ENCODE measurements at regions not wholly inside any gene's neighbourhood (a gene's known extent, or its start where the extent isn't known, plus 50 kb on each side); places are given as distances from the start of the nearest gene placed in this dataset.

DNA sequence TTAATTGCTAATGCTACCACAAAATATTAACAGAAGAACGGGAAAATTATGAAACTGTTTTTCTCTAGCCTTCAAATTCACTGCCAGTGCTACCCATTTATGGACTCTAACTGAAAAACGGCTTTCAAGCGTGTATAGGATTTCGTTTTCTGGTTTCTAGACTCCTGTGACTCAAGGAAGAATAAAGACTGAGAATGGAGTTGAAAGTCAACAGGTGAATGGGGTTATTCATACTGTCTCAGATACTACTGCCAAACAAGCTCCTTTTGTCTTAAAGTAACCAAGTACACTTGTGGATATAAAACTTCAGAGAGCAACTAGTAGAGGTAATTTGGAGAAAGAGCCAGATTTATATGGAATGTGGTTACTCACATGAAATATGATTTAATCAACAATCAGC lies 251.1 kb upstream of the ITM2A start:
- 65 to 88% methylated on average over 4 of the region's 4 CpGs for WGBS, 2 donors
- no peaks in the 10 kb centered on the region for H3K4me1 ChIP-seq
- H3K27ac ChIP-seq: no peak overlapping the region
- H3K9me3 ChIP-seq: no peaks in the 10 kb centered on the region
- H3K27me3 ChIP-seq: no peaks in the 10 kb centered on the region
- DNase-seq (no peak), ATAC-seq (ENCODE audit: low FRiP score in 2 of 2) (no peak)
- no peaks in the 10 kb centered on the region for H3K36me3 ChIP-seq
- TF ChIP-seq EP300 (IDR thresholded peaks at IDR 0.05): no peak
- TF ChIP-seq POLR2AphosphoS5 (IDR thresholded peaks at IDR 0.05): no peak
- TF ChIP-seq, protein P1, sequence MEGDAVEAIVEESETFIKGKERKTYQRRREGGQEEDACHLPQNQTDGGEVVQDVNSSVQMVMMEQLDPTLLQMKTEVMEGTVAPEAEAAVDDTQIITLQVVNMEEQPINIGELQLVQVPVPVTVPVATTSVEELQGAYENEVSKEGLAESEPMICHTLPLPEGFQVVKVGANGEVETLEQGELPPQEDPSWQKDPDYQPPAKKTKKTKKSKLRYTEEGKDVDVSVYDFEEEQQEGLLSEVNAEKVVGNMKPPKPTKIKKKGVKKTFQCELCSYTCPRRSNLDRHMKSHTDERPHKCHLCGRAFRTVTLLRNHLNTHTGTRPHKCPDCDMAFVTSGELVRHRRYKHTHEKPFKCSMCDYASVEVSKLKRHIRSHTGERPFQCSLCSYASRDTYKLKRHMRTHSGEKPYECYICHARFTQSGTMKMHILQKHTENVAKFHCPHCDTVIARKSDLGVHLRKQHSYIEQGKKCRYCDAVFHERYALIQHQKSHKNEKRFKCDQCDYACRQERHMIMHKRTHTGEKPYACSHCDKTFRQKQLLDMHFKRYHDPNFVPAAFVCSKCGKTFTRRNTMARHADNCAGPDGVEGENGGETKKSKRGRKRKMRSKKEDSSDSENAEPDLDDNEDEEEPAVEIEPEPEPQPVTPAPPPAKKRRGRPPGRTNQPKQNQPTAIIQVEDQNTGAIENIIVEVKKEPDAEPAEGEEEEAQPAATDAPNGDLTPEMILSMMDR (IDR thresholded peaks at IDR 0.05): no peak
- TF ChIP-seq POLR2A (IDR thresholded peaks at IDR 0.05): no peak
- H3K4me3 ChIP-seq: no peak overlapping the region

DNA sequence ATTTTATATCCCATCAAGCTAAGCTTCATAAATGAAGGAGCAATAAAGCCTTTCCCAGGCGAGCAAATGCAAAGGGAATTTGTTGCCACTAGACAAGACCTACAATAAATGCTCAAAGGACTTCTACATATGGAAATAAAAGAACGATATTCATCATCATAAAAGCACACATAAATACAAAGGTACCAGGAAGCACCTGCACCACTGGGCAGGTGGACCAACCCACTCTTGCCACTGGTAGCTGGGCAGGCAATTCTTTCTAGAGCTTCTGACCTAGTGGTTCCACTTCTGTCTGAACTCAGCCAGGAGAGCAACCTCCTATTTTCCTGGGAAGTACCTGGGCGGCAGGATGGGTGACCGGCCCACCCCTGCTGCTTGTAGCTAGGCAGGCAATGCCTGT lies 237.2 kb upstream of the ITM2A start:
- ATAC-seq (ENCODE audit: low FRiP score in 2 of 2) (no peak), DNase-seq (no peak)
- 69 to 93% methylated on average over 2 to 4 of the region's 4 CpGs for WGBS, 2 donors
- no peaks in the 10 kb centered on the region for H3K4me1 ChIP-seq
- H3K27ac ChIP-seq: no peak overlapping the region
- H3K27me3 ChIP-seq: no peaks in the 10 kb centered on the region
- H3K9me3 ChIP-seq: no peaks in the 10 kb centered on the region
- no peak overlapping the region for H3K4me3 ChIP-seq
- H3K36me3 ChIP-seq: no peaks in the 10 kb centered on the region
- TF ChIP-seq POLR2A (IDR thresholded peaks at IDR 0.05) (no peak), POLR2AphosphoS5 (IDR thresholded peaks at IDR 0.05) (no peak), EP300 (IDR thresholded peaks at IDR 0.05) (no peak)
- TF ChIP-seq, protein P1 (IDR thresholded peaks at IDR 0.05): no peak

DNA sequence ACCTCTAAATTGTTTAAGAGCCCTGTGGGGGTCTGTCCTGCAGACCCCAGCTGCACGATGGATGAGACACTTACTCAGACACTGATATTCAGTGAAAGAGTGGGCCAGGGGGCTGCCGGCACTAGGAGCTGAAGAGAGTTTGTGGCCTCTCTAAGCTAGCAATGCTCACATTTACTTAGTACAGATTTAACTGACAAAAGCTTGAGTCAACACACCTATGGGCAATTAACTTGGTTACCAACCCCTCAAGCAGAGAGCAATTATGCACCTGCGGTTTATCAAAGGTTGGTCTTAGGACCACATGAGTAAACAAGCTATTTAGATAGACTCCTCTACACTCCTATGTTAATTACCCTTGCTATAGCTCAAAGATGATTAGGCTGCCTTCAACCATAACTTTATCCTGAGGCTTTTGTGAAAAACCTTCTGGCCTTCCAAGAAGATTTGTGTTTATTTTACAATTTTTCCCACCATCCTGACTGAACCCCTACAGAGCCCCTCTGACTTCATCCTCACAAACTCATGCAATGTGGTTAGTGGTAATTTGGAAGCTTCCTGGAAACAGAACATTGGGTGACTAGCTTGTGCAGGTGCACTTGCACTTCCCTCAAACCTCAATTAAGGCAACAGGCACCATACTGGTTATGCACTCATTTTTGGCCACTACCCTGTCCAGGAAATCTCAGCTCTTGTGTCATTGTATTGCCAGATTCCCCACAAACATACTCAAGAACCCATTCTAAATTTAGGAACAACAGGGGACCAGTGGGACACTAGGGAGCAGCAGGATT lies 234.4 kb upstream of the ITM2A start:
- Histone ChIP-seq H3K4me3 (no peak overlapping the region), H3K36me3 (no peaks in the 10 kb centered on the region), H3K27me3 (no peaks in the 10 kb centered on the region), H3K27ac (no peak overlapping the region), H3K4me1 (no peaks in the 10 kb centered on the region), H3K9me3 (no peaks in the 10 kb centered on the region)
- TF ChIP-seq POLR2AphosphoS5 (IDR thresholded peaks at IDR 0.05): no peak
- no peak for TF ChIP-seq POLR2A (IDR thresholded peaks at IDR 0.05)
- no peak for TF ChIP-seq EP300 (IDR thresholded peaks at IDR 0.05)
- TF ChIP-seq, protein P1 (IDR thresholded peaks at IDR 0.05): no peak
- WGBS, 2 donors: 13 to 38% methylated on average over 1 to 3 of the region's 3 CpGs
- DNase-seq (no peak), ATAC-seq (ENCODE audit: low FRiP score in 2 of 2) (no peak)

DNA sequence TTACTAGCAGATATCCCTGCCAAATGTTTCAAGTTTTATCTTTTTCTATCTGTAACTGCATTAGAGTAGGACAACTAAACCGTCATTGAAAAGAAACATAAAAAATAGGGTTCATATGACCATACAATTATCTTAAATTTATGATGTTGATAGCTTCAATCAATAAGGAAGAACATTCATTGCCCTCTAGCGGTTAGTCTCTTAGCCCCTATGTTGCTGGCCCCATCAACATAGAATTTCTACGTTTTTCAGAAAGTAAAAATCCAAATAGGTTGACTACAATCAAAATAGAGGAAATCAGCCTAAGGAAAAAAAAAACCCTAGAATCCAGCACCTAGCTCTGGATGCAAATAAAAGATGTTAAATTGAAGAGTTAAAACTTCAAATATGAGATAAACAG lies 225.1 kb upstream of the ITM2A start:
- ATAC-seq (ENCODE audit: low FRiP score in 2 of 2) (no peak), DNase-seq (no peak)
- Histone ChIP-seq H3K9me3 (no peaks in the 10 kb centered on the region), H3K27me3 (no peaks in the 10 kb centered on the region), H3K4me1 (no peaks in the 10 kb centered on the region), H3K27ac (no peak overlapping the region), H3K4me3 (no peak overlapping the region), H3K36me3 (no peaks in the 10 kb centered on the region)
- TF ChIP-seq POLR2AphosphoS5 (IDR thresholded peaks at IDR 0.05) (no peak), POLR2A (IDR thresholded peaks at IDR 0.05) (no peak), EP300 (IDR thresholded peaks at IDR 0.05) (no peak)
- TF ChIP-seq, protein P1 (IDR thresholded peaks at IDR 0.05): no peak
- 16 to 17% methylated on average over 3 of the region's 3 CpGs for WGBS, 2 donors

DNA sequence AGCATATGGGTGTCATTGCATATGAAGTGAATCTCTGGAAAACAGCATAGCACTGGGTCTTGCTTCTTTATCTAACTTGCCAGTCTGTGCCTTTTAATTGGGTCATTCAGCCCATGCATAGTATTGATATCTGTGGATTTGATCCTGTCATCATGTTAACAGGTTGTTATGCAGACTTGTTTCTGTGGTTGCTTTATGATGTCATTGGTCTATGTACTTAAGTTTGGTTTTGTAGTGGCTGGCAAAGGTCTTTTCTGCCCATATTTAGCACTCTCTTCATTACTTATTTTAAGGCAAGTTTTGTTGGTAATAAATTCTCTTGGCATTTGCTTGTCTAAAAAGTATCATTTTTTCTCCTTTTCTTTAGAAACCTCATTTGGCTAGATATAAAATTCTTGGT lies 221.1 kb upstream of the ITM2A start:
- Histone ChIP-seq H3K36me3 (no peaks in the 10 kb centered on the region), H3K9me3 (no peaks in the 10 kb centered on the region), H3K27ac (no peak overlapping the region), H3K4me1 (no peaks in the 10 kb centered on the region), H3K27me3 (no peaks in the 10 kb centered on the region), H3K4me3 (no peak overlapping the region)
- ATAC-seq (ENCODE audit: low FRiP score in 2 of 2) (no peak), DNase-seq (no peak)
- TF ChIP-seq, protein P1 (IDR thresholded peaks at IDR 0.05): no peak
- TF ChIP-seq POLR2AphosphoS5 (IDR thresholded peaks at IDR 0.05) (no peak), EP300 (IDR thresholded peaks at IDR 0.05) (no peak), POLR2A (IDR thresholded peaks at IDR 0.05) (no peak)
